A673 (cell line): ENCODE measurements at regions not wholly inside any gene's neighbourhood (a gene's known extent, or its start where the extent isn't known, plus 50 kb on each side); places are given as distances from the start of the nearest gene placed in this dataset.

Experiments used
- CTCF ChIP-seq: fragments of 300-800, 200-600 bp; sonication (generic); conservative IDR thresholded peaks from 2 replicates; pipeline ENCODE4 v1.5.1; 2017; ENCODE audit warnings: low read depth, mild to moderate bottlenecking, antibody characterized with exemption, low read length, moderate library complexity, mixed read lengths
- EZH2 ChIP-seq: fragments of 200-600 bp; sonication (generic); IDR thresholded peaks from 2 replicates; pipeline ENCODE4 v1.6.1; 2017; ENCODE audit warnings: borderline replicate concordance, low read depth, mild to moderate bottlenecking, mixed read lengths, antibody characterized with exemption, low read length; ENCODE audit not compliant: poor library complexity, severe bottlenecking

GRCh38 chr10:3892440-3893425 lies 107.7 kb upstream of the KLF6 start:
- TF ChIP-seq CTCF = no peak
- TF ChIP-seq EZH2 = no peak
